ENCODE measurements at regions not wholly inside any gene's neighbourhood (a gene's known extent, or its start where the extent isn't known, plus 50 kb on each side); places are given as distances from the start of the nearest gene placed in this dataset.

GRCh38 chr7:46513447-46513848 is 592.4 kb upstream of the IGFBP3 start:
- TF ChIP-seq POLR2A (IDR thresholded peaks at IDR 0.05; ENCODE audit: low read depth, low read length) (no peak), POLR2AphosphoS5 (IDR thresholded peaks at IDR 0.05; ENCODE audit: low read depth, low read length) (no peak), TAF1 (IDR thresholded peaks at IDR 0.05; ENCODE audit: low read depth, low read length) (no peak), SPI1 (IDR thresholded peaks at IDR 0.05; ENCODE audit: low read depth, low read length) (no peak)
